SK-N-SH treated with all-trans-retinoic acid at 6 μM for 48 hours (cell line): ENCODE measurements at regions not wholly inside any gene's neighbourhood (a gene's known extent, or its start where the extent isn't known, plus 50 kb on each side); places are given as distances from the start of the nearest gene placed in this dataset.

Experiments
- ATAC-seq: fragments of 200-7000 bp; cut with Tn5 transposase; 3 replicates; pipeline ENCODE4 v1.9.1; 2020; ENCODE audit warnings: mild to moderate bottlenecking, moderate library complexity
- ARNTL ChIP-seq: fragments of 450-650 bp; formaldehyde crosslinking; IDR thresholded peaks from 2 replicates; pipeline ENCODE4 v1.5.0; 2020; ENCODE audit warnings: low read depth, mild to moderate bottlenecking, moderate library complexity, borderline replicate concordance
- BACH2 ChIP-seq: fragments of 250-450 bp; sonication (Bioruptor Pico); IDR thresholded peaks from 2 replicates; pipeline ENCODE4 v1.9.0; 2021; ENCODE audit warnings: mild to moderate bottlenecking, borderline replicate concordance
- CREB5 ChIP-seq: fragments of 250-450 bp; sonication (Bioruptor Pico); IDR thresholded peaks from 2 replicates; pipeline ENCODE4 v1.5.1; 2020; ENCODE audit warnings: low read depth, mild to moderate bottlenecking, moderate library complexity
- CSDC2 ChIP-seq: fragments of 250-450 bp; sonication (Bioruptor Pico); IDR thresholded peaks from 2 replicates; pipeline ENCODE4 v1.5.0; 2020; ENCODE audit warnings: mild to moderate bottlenecking, moderate library complexity
- CSRNP3 ChIP-seq: fragments of 250-450 bp; sonication (Bioruptor Pico); IDR thresholded peaks from 2 replicates; pipeline ENCODE4 v1.5.1; 2021; ENCODE audit warnings: mild to moderate bottlenecking, moderate library complexity
- ESRRG ChIP-seq: fragments of 250-450 bp; sonication (Bioruptor Pico); IDR thresholded peaks from 2 replicates; pipeline ENCODE4 v1.6.1; 2021; ENCODE audit warnings: mild to moderate bottlenecking
- ISL1 ChIP-seq: fragments of 250-450 bp; sonication (Bioruptor Pico); IDR thresholded peaks from 2 replicates; pipeline ENCODE4 v2.1.2; 2022; ENCODE audit warnings: mild to moderate bottlenecking, moderate library complexity
- OSR1 ChIP-seq: fragments of 250-450 bp; sonication (Bioruptor Pico); IDR thresholded peaks from 2 replicates; pipeline ENCODE4 v1.8.0; 2022; ENCODE audit warnings: moderate library complexity, mild to moderate bottlenecking, inconsistent platforms
- PATZ1 ChIP-seq: fragments of 250-450 bp; sonication (Bioruptor Pico); IDR thresholded peaks from 2 replicates; pipeline ENCODE4 v1.8.0; 2020; ENCODE audit warnings: mild to moderate bottlenecking, moderate library complexity, borderline replicate concordance
- POU6F1 ChIP-seq: fragments of 250-450 bp; sonication (Bioruptor Pico); IDR thresholded peaks from 2 replicates; pipeline ENCODE4 v1.8.0; 2021; ENCODE audit warnings: low read depth, mild to moderate bottlenecking, moderate library complexity, borderline replicate concordance
- PPARA ChIP-seq: fragments of 250-450 bp; sonication (Bioruptor Pico); IDR thresholded peaks from 2 replicates; pipeline ENCODE4 v1.5.0; 2020; ENCODE audit warnings: mild to moderate bottlenecking, borderline replicate concordance
- RARB ChIP-seq: fragments of 250-450 bp; sonication (Bioruptor Pico); IDR thresholded peaks from 2 replicates; pipeline ENCODE4 v1.8.0; 2021; ENCODE audit warnings: mild to moderate bottlenecking, moderate library complexity
- SNAI2 ChIP-seq: fragments of 250-450 bp; sonication (Bioruptor Pico); IDR thresholded peaks from 2 replicates; pipeline ENCODE4 v1.5.0; 2020; ENCODE audit warnings: mild to moderate bottlenecking, moderate library complexity
- TCF4 ChIP-seq: fragments of 250-450 bp; sonication (Bioruptor Pico); IDR thresholded peaks from 2 replicates; pipeline ENCODE4 v1.8.0; 2021; ENCODE audit warnings: mild to moderate bottlenecking, moderate library complexity, borderline replicate concordance
- TOX ChIP-seq: fragments of 250-450 bp; sonication (Bioruptor Pico); IDR thresholded peaks from 2 replicates; pipeline ENCODE4 v1.8.0; 2021; ENCODE audit warnings: mild to moderate bottlenecking, moderate library complexity, borderline replicate concordance
- TSHZ2 ChIP-seq: fragments of 250-450 bp; sonication (Bioruptor Pico); IDR thresholded peaks from 2 replicates; pipeline ENCODE4 v1.5.0; 2020; ENCODE audit warnings: mild to moderate bottlenecking, moderate library complexity
- ZC3H10 ChIP-seq: fragments of 250-450 bp; sonication (Bioruptor Pico); IDR thresholded peaks from 2 replicates; pipeline ENCODE4 v1.5.1; 2021; ENCODE audit warnings: mild to moderate bottlenecking, moderate library complexity
- ZFP30 ChIP-seq: fragments of 450-650 bp; formaldehyde crosslinking; IDR thresholded peaks from 2 replicates; pipeline ENCODE4 v1.5.0; 2022; ENCODE audit warnings: mild to moderate bottlenecking, moderate library complexity
- ZNF565 ChIP-seq: fragments of 450-650 bp; formaldehyde crosslinking; conservative IDR thresholded peaks from 2 replicates; pipeline ENCODE4 v1.5.0; 2020; ENCODE audit warnings: low read depth, mild to moderate bottlenecking, moderate library complexity
- ZNF70 ChIP-seq: fragments of 450-650 bp; formaldehyde crosslinking; IDR thresholded peaks from 2 replicates; pipeline ENCODE4 v1.5.0; 2020; ENCODE audit warnings: mild to moderate bottlenecking, moderate library complexity
- ZNF8 ChIP-seq: fragments of 450-650 bp; formaldehyde crosslinking; IDR thresholded peaks from 2 replicates; pipeline ENCODE4 v1.5.0; 2020; ENCODE audit warnings: mild to moderate bottlenecking, moderate library complexity

GRCh38 chr19:29273000-29273640 lies 60.2 kb upstream of the UQCRFS1 start (continued):
- no peak for TF ChIP-seq TCF4 (CRISPR knock-in tag)
- TF ChIP-seq, all 23 proteins: peak for 0

- no peak for TF ChIP-seq ZNF70 (CRISPR knock-in tag)
- TF ChIP-seq PPARA (CRISPR knock-in tag): no peak
- no peak for TF ChIP-seq ZC3H10 (CRISPR knock-in tag)
- TF ChIP-seq ZNF565: no peak
- TF ChIP-seq BACH2 (CRISPR knock-in tag): no peak
- no peak for TF ChIP-seq ZFP30
- no peak for ATAC-seq
Observed at GRCh38 chr19:29275266-29275665, 62.3 kb upstream of the UQCRFS1 start.

GRCh38 chr19:29277102-29277501 lies 64.2 kb upstream of the UQCRFS1 start:
- TF ChIP-seq CSRNP3 (CRISPR knock-in tag): no peak
- ATAC-seq: peak; percentile 96

GRCh38 chr19:29278716-29279115 lies 65.8 kb upstream of the UQCRFS1 start:
- no peak for TF ChIP-seq TOX
- no peak for TF ChIP-seq ZNF8 (CRISPR knock-in tag)
- no peak for TF ChIP-seq BACH2 (CRISPR knock-in tag)
- TF ChIP-seq ZC3H10 (CRISPR knock-in tag): no peak
- TF ChIP-seq POU6F1 (CRISPR knock-in tag): no peak
- no peak for TF ChIP-seq CREB5 (CRISPR knock-in tag)
- TF ChIP-seq ISL1 (CRISPR knock-in tag): no peak
- TF ChIP-seq PATZ1 (CRISPR knock-in tag): no peak
- no peak for TF ChIP-seq ZNF565
- no peak for TF ChIP-seq CSDC2 (CRISPR knock-in tag)
- no peak for TF ChIP-seq ARNTL
- TF ChIP-seq PPARA (CRISPR knock-in tag): no peak
- TF ChIP-seq OSR1 (CRISPR knock-in tag): no peak
- no peak for TF ChIP-seq ESRRG (CRISPR knock-in tag)
- TF ChIP-seq CSRNP3 (CRISPR knock-in tag): no peak
- TF ChIP-seq RARB (CRISPR knock-in tag): no peak
- TF ChIP-seq ZNF70 (CRISPR knock-in tag): no peak
- no peak for ATAC-seq

- TF ChIP-seq PATZ1 (CRISPR knock-in tag) (no peak), TSHZ2 (no peak), SNAI2 (no peak)
- ATAC-seq: no peak
Observed at GRCh38 chr19:29283366-29283765, 70.4 kb upstream of the UQCRFS1 start.
